Erythroblast (primary cell): ENCODE measurements at regions not wholly inside any gene's neighbourhood (a gene's known extent, or its start where the extent isn't known, plus 50 kb on each side); places are given as distances from the start of the nearest gene placed in this dataset.

Source experiments
- GATA1 ChIP-seq: IDR thresholded peaks from 2 replicates; pipeline ENCODE4 v1.6.1; 2011; ENCODE audit warnings: low read depth, mild to moderate bottlenecking, control low read depth, low read length, moderate library complexity
- POLR2A ChIP-seq: IDR thresholded peaks from 2 replicates; pipeline ENCODE4 v1.6.1; 2011; ENCODE audit warnings: mild to moderate bottlenecking, low read length

DNA sequence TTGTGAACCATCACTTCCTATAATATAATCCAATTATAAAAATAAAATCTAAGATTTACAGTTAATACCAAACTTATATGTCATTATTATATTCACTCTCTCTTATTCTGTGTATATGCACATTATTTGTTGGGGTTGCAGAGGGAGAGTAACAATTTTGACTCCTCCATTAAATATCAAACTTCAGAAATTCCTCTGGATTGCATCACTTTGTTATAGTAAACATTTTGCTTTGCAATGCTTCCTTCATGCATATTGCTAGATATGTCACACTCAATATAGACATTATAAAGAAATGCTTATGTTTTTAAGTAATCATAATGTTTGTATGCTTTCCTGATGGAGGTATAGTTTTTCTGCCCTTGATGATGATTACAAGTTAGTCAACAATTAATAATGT is 999.0 kb upstream of the ADGRL2 start:
- TF ChIP-seq POLR2A (no peak), GATA1 (no peak)
